Endothelial cell of umbilical vein (primary cell): ENCODE measurements at regions not wholly inside any gene's neighbourhood (a gene's known extent, or its start where the extent isn't known, plus 50 kb on each side); places are given as distances from the start of the nearest gene placed in this dataset.

Experiments
- CTCF ChIP-seq, 2 donors: IDR thresholded peaks; 1 replicate in 1 of 2; 2 replicates in 1 of 2; pipeline ENCODE4 v1.5.1; 2011; ENCODE audit warnings: low read length in 2 of 2, mild to moderate bottlenecking in 2 of 2, moderate library complexity in 2 of 2, control low read depth in 1 of 2, inconsistent platforms in 1 of 2, low read depth in 1 of 2; ENCODE audit not compliant: insufficient read depth in 1 of 2; ENCODE audit errors: extremely low read depth in 1 of 2
- EZH2 ChIP-seq: IDR thresholded peaks from 2 replicates; pipeline ENCODE4 v1.6.1; 2012; ENCODE audit warnings: borderline replicate concordance, low read depth, mild to moderate bottlenecking, moderate library complexity, low read length, inconsistent platforms; ENCODE audit not compliant: severe bottlenecking
- FOS ChIP-seq: IDR thresholded peaks from 2 replicates; pipeline ENCODE4 v1.6.1; 2011; ENCODE audit warnings: mild to moderate bottlenecking, low read length, moderate library complexity, borderline replicate concordance; ENCODE audit not compliant: insufficient read depth
- GATA2 ChIP-seq: IDR thresholded peaks from 2 replicates; pipeline ENCODE4 v1.7.0; 2011; ENCODE audit warnings: low read depth, mild to moderate bottlenecking, moderate library complexity, mixed read lengths, low read length; ENCODE audit not compliant: insufficient read length, insufficient read depth
- JUN ChIP-seq: IDR thresholded peaks from 2 replicates; pipeline ENCODE4 v1.6.1; 2011; ENCODE audit warnings: borderline replicate concordance, low read depth; ENCODE audit not compliant: insufficient read length, insufficient read depth
- MAX ChIP-seq: IDR thresholded peaks from 2 replicates; pipeline ENCODE4 v1.6.1; 2011; ENCODE audit not compliant: insufficient read depth, insufficient read length
- MYC ChIP-seq: IDR thresholded peaks from one replicate; pipeline ENCODE4 v1.6.1; 2011; ENCODE audit warnings: mild to moderate bottlenecking, low read depth, low read length
- POLR2A ChIP-seq: IDR thresholded peaks from 2 replicates; pipeline ENCODE4 v1.6.1; 2012; ENCODE audit warnings: low read depth, mild to moderate bottlenecking, control low read depth, low read length
- POLR2AphosphoS5 ChIP-seq: IDR thresholded peaks from 2 replicates; pipeline ENCODE4 v1.6.1; 2012; ENCODE audit warnings: low read depth, mild to moderate bottlenecking, control low read depth, low read length, moderate library complexity; ENCODE audit not compliant: insufficient read depth

- no peak for TF ChIP-seq CTCF (IDR thresholded peaks at IDR 0.05; ENCODE audit: extremely low read depth in 1 of 2, insufficient read depth in 1 of 2, low read depth in 1 of 2, low read length in 2 of 2)
- TF ChIP-seq JUN, result no peak
- no peak for TF ChIP-seq EZH2
- no peak for TF ChIP-seq POLR2A
- no peak for TF ChIP-seq POLR2AphosphoS5
- no peak for TF ChIP-seq MAX
- TF ChIP-seq FOS, result no peak
- no peak for TF ChIP-seq MYC
- no peak for TF ChIP-seq GATA2
These were observed 289.6 kb downstream of the UACA start for GRCh38 chr15:70473581-70474370.
